ENCODE measurements at regions not wholly inside any gene's neighbourhood (a gene's known extent, or its start where the extent isn't known, plus 50 kb on each side); places are given as distances from the start of the nearest gene placed in this dataset.
A peak's percentile ranks its signal among the peaks of the same experiment; 100 is the strongest.

GRCh38 chr21:31509194-31510017 lies 150.1 kb upstream of the SOD1 start:
- TF ChIP-seq CREM (IDR thresholded peaks at IDR 0.05; ENCODE audit: low read depth) (no peak), POLR2AphosphoS5 (IDR thresholded peaks at IDR 0.05; ENCODE audit: low read length) (no peak), POLR2A (IDR thresholded peaks at IDR 0.05; ENCODE audit: low read depth, low read length) (no peak), SUZ12 (IDR thresholded peaks at IDR 0.05; ENCODE audit: unreplicated experiment) (no peak), NRF1 (conservative IDR thresholded peaks at IDR 0.05; ENCODE audit: low read depth, low read length) (no peak), SMC3 (IDR thresholded peaks at IDR 0.05; ENCODE audit: borderline replicate concordance, low read length) (peak; percentile 21; the same call in 1 of the 2 replicates), CBFB (IDR thresholded peaks at IDR 0.05; ENCODE audit: low read depth) (no peak), BHLHE40 (IDR thresholded peaks at IDR 0.05; ENCODE audit: borderline replicate concordance in 1 of 2, low read depth in 2 of 2, low read length in 1 of 2) (peak; percentile 99), DPF2 (IDR thresholded peaks at IDR 0.05) (peak; percentile 75; the same call in 1 of the 2 replicates), JUND (IDR thresholded peaks at IDR 0.05; ENCODE audit: low read depth, low read length) (peak; percentile 91)
- TF ChIP-seq, protein P1, sequence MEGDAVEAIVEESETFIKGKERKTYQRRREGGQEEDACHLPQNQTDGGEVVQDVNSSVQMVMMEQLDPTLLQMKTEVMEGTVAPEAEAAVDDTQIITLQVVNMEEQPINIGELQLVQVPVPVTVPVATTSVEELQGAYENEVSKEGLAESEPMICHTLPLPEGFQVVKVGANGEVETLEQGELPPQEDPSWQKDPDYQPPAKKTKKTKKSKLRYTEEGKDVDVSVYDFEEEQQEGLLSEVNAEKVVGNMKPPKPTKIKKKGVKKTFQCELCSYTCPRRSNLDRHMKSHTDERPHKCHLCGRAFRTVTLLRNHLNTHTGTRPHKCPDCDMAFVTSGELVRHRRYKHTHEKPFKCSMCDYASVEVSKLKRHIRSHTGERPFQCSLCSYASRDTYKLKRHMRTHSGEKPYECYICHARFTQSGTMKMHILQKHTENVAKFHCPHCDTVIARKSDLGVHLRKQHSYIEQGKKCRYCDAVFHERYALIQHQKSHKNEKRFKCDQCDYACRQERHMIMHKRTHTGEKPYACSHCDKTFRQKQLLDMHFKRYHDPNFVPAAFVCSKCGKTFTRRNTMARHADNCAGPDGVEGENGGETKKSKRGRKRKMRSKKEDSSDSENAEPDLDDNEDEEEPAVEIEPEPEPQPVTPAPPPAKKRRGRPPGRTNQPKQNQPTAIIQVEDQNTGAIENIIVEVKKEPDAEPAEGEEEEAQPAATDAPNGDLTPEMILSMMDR (IDR thresholded peaks at IDR 0.05 in 2 of 3, conservative IDR thresholded peaks at IDR 0.05 in 1 of 3; ENCODE audit: control insufficient read depth in 2 of 3, extremely low read depth in 1 of 3, insufficient read depth in 1 of 3, low read depth in 3 of 3, low read length in 3 of 3) = peak; percentile 33 to 47 (median 39); a peak in 4 of 6 replicates
